OCI-LY3 (cell line): ENCODE measurements at regions not wholly inside any gene's neighbourhood (a gene's known extent, or its start where the extent isn't known, plus 50 kb on each side); places are given as distances from the start of the nearest gene placed in this dataset.

Source experiments
- H2AFZ ChIP-seq: fragments of 200-600, 300-600 bp; shearing (Covaris generic); 2 replicates; pipeline ENCODE4 v1.6.0; 2014; ENCODE audit warnings: antibody characterized with exemption, low read depth, low read length
- H3K27ac ChIP-seq: fragments of 200-600, 300-600 bp; sonication (generic); 2 replicates; pipeline ENCODE4 v1.5.1; 2014; ENCODE audit warnings: mild to moderate bottlenecking, low read length, moderate library complexity, mixed read lengths
- H3K27me3 ChIP-seq: fragments of 200-600, 300-600 bp; sonication (generic); 2 replicates; pipeline ENCODE4 v1.6.1; 2014; ENCODE audit warnings: low read depth, low read length, mixed read lengths
- H3K36me3 ChIP-seq: fragments of 200-600, 300-600 bp; sonication (generic); replicated peaks from 2 replicates; pipeline ENCODE3; 2014; ENCODE audit warnings: low read depth, low read length, mixed read lengths
- H3K4me1 ChIP-seq: fragments of 300-600, 200-600 bp; sonication (generic); 2 replicates; pipeline ENCODE4 v1.6.1; 2014; ENCODE audit warnings: low read length, mixed read lengths
- H3K4me2 ChIP-seq: fragments of 200-600, 300-600 bp; sonication (generic); 2 replicates; pipeline ENCODE4 v1.6.1; 2014; ENCODE audit warnings: low read length, mixed read lengths
- H3K4me3 ChIP-seq: fragments of 300-600, 200-600 bp; sonication (generic); 2 replicates; pipeline ENCODE4 v1.5.1; 2014; ENCODE audit warnings: antibody characterized with exemption, mild to moderate bottlenecking, low read length, moderate library complexity
- H3K79me2 ChIP-seq: fragments of 300-600, 200-600 bp; shearing (Covaris generic); 2 replicates; pipeline ENCODE4 v1.6.1; 2014; ENCODE audit warnings: mild to moderate bottlenecking, low read length, mixed read lengths
- H3K9ac ChIP-seq: fragments of 300-600, 200-600 bp; shearing (Covaris generic); 2 replicates; pipeline ENCODE4 v1.6.0; 2014; ENCODE audit warnings: mild to moderate bottlenecking, low read length, moderate library complexity
- H3K9me3 ChIP-seq: fragments of 200-600, 300-600 bp; shearing (Covaris generic); 2 replicates; pipeline ENCODE4 v1.6.1; 2014; ENCODE audit warnings: low read length, mixed read lengths; ENCODE audit not compliant: insufficient read depth
- H4K20me1 ChIP-seq: fragments of 200-600, 300-600 bp; sonication (generic); 2 replicates; pipeline ENCODE4 v1.6.1; 2016; ENCODE audit warnings: low read length, mixed read lengths; ENCODE audit not compliant: insufficient read depth
- EZH2phosphoT487 ChIP-seq: fragments of 200-600 bp; shearing (Covaris generic); IDR thresholded peaks from 2 replicates; pipeline ENCODE4 v1.6.1; 2018; ENCODE audit warnings: antibody characterized with exemption, mixed run types, low read depth
- TF ChIP-seq, protein P1 (sequence below): fragments of 200-600, 300-600 bp; sonication (generic); IDR thresholded peaks from 2 replicates; pipeline ENCODE4 v1.5.1; 2014; ENCODE audit warnings: antibody characterized with exemption, low read length, low read depth

DNA sequence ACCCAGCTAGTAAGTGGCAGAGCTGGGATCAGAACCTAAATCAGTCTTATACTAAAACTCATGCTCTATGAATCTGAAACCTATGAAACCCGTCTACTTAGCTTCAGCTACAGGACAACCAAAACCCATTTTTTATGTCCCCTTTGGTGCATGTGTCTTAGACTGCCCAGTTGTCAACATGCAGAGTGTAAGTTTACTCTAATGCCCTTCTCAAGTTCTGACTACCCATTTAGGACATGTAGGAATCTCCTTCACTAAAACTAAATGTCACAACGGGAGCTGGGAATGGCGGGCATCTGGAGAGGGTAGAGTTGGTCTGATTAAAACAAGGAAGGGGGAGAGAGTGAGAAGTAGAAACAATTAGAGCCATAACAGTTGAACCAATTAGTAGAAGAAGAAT is 167.9 kb upstream of the UBASH3B start:
- H3K27ac ChIP-seq: no peak overlapping the region

DNA sequence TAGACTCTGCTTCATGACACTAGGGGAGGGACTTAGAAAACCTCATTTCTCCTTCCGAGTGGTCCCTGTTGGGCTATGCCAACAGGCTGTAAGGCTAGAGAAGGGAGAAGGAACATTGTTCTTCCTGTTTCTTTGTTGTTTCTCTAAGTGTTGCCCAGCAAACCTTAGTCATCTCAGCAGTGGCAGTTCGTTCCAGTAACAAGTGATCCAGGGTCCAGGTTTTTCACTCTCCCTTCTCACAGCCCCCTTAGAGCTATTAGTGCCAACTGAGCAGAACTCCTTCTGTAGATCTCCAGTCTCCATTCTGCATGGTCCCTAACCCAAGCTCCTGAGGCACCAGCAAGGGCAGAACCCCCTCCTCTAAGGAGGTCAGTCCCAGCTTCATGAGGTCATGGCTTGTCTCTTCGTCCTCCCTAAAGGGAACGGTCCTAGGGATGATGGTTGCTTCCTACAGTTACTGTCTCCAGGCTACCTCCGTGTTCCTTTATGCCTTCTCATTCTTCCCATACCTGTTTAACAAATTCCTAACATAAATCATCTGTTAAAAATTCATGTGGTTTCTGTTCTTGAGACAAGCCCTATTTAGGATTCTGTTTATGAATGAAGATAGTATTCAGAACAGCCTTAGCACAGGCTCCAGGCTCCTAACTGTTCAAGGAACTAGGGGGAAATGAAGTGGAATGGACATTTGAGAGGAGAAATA is 168.6 kb upstream of the UBASH3B start:
- no peaks in the 10 kb centered on the region for H3K36me3 ChIP-seq
- H3K27ac ChIP-seq: no peak overlapping the region
- H2AFZ ChIP-seq: no peak overlapping the region
- no peak overlapping the region for H3K9ac ChIP-seq
- no peak overlapping the region for H3K4me3 ChIP-seq
- H3K4me2 ChIP-seq: no peak overlapping the region
- TF ChIP-seq, protein P1, sequence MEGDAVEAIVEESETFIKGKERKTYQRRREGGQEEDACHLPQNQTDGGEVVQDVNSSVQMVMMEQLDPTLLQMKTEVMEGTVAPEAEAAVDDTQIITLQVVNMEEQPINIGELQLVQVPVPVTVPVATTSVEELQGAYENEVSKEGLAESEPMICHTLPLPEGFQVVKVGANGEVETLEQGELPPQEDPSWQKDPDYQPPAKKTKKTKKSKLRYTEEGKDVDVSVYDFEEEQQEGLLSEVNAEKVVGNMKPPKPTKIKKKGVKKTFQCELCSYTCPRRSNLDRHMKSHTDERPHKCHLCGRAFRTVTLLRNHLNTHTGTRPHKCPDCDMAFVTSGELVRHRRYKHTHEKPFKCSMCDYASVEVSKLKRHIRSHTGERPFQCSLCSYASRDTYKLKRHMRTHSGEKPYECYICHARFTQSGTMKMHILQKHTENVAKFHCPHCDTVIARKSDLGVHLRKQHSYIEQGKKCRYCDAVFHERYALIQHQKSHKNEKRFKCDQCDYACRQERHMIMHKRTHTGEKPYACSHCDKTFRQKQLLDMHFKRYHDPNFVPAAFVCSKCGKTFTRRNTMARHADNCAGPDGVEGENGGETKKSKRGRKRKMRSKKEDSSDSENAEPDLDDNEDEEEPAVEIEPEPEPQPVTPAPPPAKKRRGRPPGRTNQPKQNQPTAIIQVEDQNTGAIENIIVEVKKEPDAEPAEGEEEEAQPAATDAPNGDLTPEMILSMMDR: no peak
- no peak for TF ChIP-seq EZH2phosphoT487
- H3K79me2 ChIP-seq: no peaks in the 10 kb centered on the region
- H4K20me1 ChIP-seq: no peaks in the 10 kb centered on the region
- no peaks in the 10 kb centered on the region for H3K4me1 ChIP-seq
- no peaks in the 10 kb centered on the region for H3K9me3 ChIP-seq
- no peaks in the 10 kb centered on the region for H3K27me3 ChIP-seq

More for the DNA sequence above, 167.9 kb upstream of the UBASH3B start:
- Histone ChIP-seq H3K4me3 (no peak overlapping the region), H3K4me2 (no peak overlapping the region), H3K9ac (no peak overlapping the region), H3K27me3 (no peaks in the 10 kb centered on the region), H3K9me3 (no peaks in the 10 kb centered on the region), H4K20me1 (no peaks in the 10 kb centered on the region), H3K36me3 (no peaks in the 10 kb centered on the region), H2AFZ (no peak overlapping the region), H3K79me2 (no peaks in the 10 kb centered on the region), H3K4me1 (no peaks in the 10 kb centered on the region)
- no peak for TF ChIP-seq EZH2phosphoT487
- TF ChIP-seq, protein P1: no peak

GRCh38 chr11:122478986-122479385 is 176.5 kb upstream of the UBASH3B start:
- Histone ChIP-seq H3K27me3 (no peaks in the 10 kb centered on the region), H4K20me1 (no peaks in the 10 kb centered on the region), H3K4me1 (no peaks in the 10 kb centered on the region), H3K4me3 (no peak overlapping the region), H3K79me2 (no peaks in the 10 kb centered on the region), H3K27ac (no peak overlapping the region), H2AFZ (no peak overlapping the region), H3K36me3 (no peaks in the 10 kb centered on the region), H3K9me3 (no peaks in the 10 kb centered on the region), H3K4me2 (no peak overlapping the region), H3K9ac (no peak overlapping the region)
- TF ChIP-seq, protein P1: no peak
- no peak for TF ChIP-seq EZH2phosphoT487

DNA sequence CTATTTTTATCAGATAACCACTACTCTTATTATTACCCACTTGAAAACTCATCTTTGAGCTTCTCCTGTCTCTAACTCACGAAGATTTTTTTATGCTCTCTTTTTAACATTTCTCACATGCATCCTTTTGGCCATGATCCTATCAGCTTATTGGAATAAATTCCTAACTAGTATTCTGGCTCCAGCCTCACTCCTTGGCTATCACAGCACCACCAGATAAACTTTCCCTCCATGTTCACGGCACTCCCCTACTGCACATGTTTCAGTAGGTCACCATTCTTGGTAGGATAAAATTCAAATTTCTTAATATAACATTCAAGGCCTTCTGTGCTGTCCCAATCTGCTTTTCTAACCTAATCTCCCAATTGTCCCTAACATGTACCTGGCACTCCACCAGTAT is 186.6 kb upstream of the UBASH3B start:
- H3K27ac ChIP-seq: no peak overlapping the region
- H3K36me3 ChIP-seq: no peaks in the 10 kb centered on the region
- no peak overlapping the region for H3K4me3 ChIP-seq
- H3K79me2 ChIP-seq: no peaks in the 10 kb centered on the region
- H3K9ac ChIP-seq: no peak overlapping the region
- H3K4me2 ChIP-seq: no peak overlapping the region
- H2AFZ ChIP-seq: no peak overlapping the region
- no peaks in the 10 kb centered on the region for H3K27me3 ChIP-seq
- H3K9me3 ChIP-seq: no peaks in the 10 kb centered on the region
- TF ChIP-seq, protein P1: no peak
- no peak for TF ChIP-seq EZH2phosphoT487
- H4K20me1 ChIP-seq: no peaks in the 10 kb centered on the region
- H3K4me1 ChIP-seq: no peaks in the 10 kb centered on the region
